Ovary (tissue), 7 donors: ENCODE measurements at regions not wholly inside any gene's neighbourhood (a gene's known extent, or its start where the extent isn't known, plus 50 kb on each side); places are given as distances from the start of the nearest gene placed in this dataset.
"Not testable (repeated sequence)": the region's sequence is repeated elsewhere in the genome, so short reads cannot be mapped to it uniquely, and the experiment has no call there.

Source experiments
- DNase-seq, 5 donors: peaks; one replicate each; pipeline ENCODE4 v3.0.0-alpha.2; 2019 to 2020
- H3K27ac ChIP-seq, 2 donors: fragments of 200-600 bp; one replicate each; pipeline versions ENCODE4 v1.5.1 to v1.8.0; 2019 to 2022
- H3K27me3 ChIP-seq: fragments of 200-600 bp; one replicate; pipeline ENCODE4 v1.8.0; 2022
- H3K36me3 ChIP-seq: fragments of 200-600 bp; sonication (generic); one replicate; pipeline ENCODE4 v1.5.1; 2019
- H3K4me1 ChIP-seq: one replicate; pipeline ENCODE4 v1.8.1; 2013; ENCODE audit warnings: mild to moderate bottlenecking, moderate library complexity; ENCODE audit not compliant: insufficient read depth
- H3K4me3 ChIP-seq: fragments of 200-600 bp; sonication (generic); one replicate; pipeline ENCODE4 v1.5.1; 2017
- H3K9me3 ChIP-seq, 2 donors: fragments of 200-600 bp in 1 of 2; sonication (generic) in 1 of 2; one replicate each; pipeline versions ENCODE4 v1.5.1 to v1.8.1; 2013 to 2019; ENCODE audit warnings: mild to moderate bottlenecking in 1 of 2, moderate library complexity in 1 of 2
- EP300 ChIP-seq: sonication (generic); formaldehyde crosslinking; IDR thresholded peaks from one replicate; pipeline ENCODE4 v1.6.1; 2017; ENCODE audit warnings: antibody characterized with exemption
- POLR2A ChIP-seq: fragments of 450-650 bp; IDR thresholded peaks from one replicate; pipeline ENCODE4 v1.6.1; 2017; ENCODE audit warnings: antibody characterized with exemption, mild to moderate bottlenecking, moderate library complexity
- WGBS, 3 donors: extraction: QIAGEN DNeasy Blood & Tissue Kit in 1 of 3; methylation state at CpG; one replicate each; pipeline versions ENCODE4 v1.1.5 to v1.1.7; 2013 to 2017; 5-methylcytosine and 5-hydroxymethylcytosine counted together
- intact Hi-C, 4 donors: fragments of 100-400 bp; cut with DNase I; formaldehyde crosslinking; loops; one replicate each; pipeline versions ENCODE4 v1.11.0 to v1.15.1; 2022 to 2023
- TF ChIP-seq, protein P1 (sequence below), 3 donors: fragments of 450-650 bp in 2 of 3; fragments of 200-600 bp in 1 of 3; IDR thresholded peaks; one replicate each; pipeline versions ENCODE4 v1.5.1 to v1.8.0; 2016 to 2022; ENCODE audit warnings: antibody characterized with exemption in 3 of 3, mild to moderate bottlenecking in 1 of 3
- donor health status: DM: no; HTN: no; CAD: no; lungs with moderate emphysema.
- donor health status: DM: no; HTN: no; CAD: no.
- donor health status: Bipolar disorder and iron deficiency.
- donor health status: DM: no; HTN: no; CAD: no.
- donor health status: DM: yes; HTN: yes; CAD: no.

GRCh38 chr17:16873174-16874035 lies 98.5 kb downstream of the TNFRSF13B start:
- intact Hi-C loops: no loop called here
- WGBS, 3 donors: 42 to 44% (median 44%) methylated on average over 14 to 15 of the region's 15 CpGs

DNA sequence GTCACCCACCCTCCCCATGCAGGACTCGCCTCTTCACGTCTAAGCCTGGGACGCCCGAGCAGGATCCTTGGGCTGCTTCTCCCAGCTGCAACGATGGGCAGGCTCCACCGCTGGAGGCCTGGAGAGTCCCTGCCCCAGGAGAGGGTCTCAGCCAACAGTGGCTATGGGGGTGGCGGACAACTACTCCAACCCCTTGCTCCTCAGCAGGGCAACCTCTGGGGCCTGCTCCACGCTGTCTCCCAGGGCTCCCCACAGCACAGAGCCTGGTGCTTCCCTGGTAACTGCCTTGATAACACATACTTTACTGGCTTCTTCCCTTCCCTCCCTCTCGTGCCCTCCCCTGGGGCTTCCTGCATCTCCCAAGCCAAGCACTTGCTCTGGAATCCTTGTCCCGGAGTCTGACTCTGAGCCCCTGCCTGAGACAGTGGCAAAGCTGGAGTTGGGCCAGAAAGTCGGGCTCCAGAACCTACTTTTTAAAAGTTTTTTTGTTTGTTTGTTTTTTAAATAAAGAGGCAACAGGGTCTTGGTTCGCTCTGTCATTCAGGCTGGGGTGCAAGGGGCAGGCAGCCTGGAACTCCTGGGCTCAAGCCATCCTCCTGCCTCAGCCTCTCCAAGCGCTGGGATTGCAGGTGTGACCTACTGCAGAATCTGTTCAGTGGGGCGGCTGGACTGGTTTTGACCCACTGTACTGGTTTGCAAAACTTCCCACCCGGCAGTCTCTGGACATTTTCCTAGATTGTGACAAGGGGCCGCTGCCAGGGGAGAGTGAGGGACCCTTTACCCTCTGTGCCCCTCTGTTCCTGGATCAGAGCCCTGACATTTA lies 99.4 kb downstream of the TNFRSF13B start:
- Histone ChIP-seq H3K4me3 (no peak overlapping the region), H3K36me3 (no peaks in the 10 kb centered on the region), H3K9me3 (peaks cover 0 to 3% of the 10 kb centered on the region in 2 donors), H3K27me3 (no peaks in the 10 kb centered on the region), H3K4me1 (no peaks in the 10 kb centered on the region), H3K27ac (no peak overlapping the region)
- WGBS, 3 donors: 55 to 66% (median 62%) methylated on average over 16 of the region's 16 CpGs
- no peak for DNase-seq
- intact Hi-C loops: no loop called here
- TF ChIP-seq POLR2A (no peak), EP300 (no peak)
- TF ChIP-seq, protein P1, sequence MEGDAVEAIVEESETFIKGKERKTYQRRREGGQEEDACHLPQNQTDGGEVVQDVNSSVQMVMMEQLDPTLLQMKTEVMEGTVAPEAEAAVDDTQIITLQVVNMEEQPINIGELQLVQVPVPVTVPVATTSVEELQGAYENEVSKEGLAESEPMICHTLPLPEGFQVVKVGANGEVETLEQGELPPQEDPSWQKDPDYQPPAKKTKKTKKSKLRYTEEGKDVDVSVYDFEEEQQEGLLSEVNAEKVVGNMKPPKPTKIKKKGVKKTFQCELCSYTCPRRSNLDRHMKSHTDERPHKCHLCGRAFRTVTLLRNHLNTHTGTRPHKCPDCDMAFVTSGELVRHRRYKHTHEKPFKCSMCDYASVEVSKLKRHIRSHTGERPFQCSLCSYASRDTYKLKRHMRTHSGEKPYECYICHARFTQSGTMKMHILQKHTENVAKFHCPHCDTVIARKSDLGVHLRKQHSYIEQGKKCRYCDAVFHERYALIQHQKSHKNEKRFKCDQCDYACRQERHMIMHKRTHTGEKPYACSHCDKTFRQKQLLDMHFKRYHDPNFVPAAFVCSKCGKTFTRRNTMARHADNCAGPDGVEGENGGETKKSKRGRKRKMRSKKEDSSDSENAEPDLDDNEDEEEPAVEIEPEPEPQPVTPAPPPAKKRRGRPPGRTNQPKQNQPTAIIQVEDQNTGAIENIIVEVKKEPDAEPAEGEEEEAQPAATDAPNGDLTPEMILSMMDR (IDR thresholded peaks at IDR 0.05): no peak

More at GRCh38 chr17:16873174-16874035, 98.5 kb downstream of the TNFRSF13B start:
- no peak for DNase-seq
- no peaks in the 10 kb centered on the region for H3K36me3 ChIP-seq
- peaks cover 0 to 3% of the 10 kb centered on the region in 2 donors for H3K9me3 ChIP-seq
- no peak overlapping the region for H3K27ac ChIP-seq
- no peaks in the 10 kb centered on the region for H3K4me1 ChIP-seq
- H3K4me3 ChIP-seq: no peak overlapping the region
- no peaks in the 10 kb centered on the region for H3K27me3 ChIP-seq
- TF ChIP-seq, protein P1 (IDR thresholded peaks at IDR 0.05): no peak
- TF ChIP-seq EP300 (no peak), POLR2A (no peak)

GRCh38 chr17:16871446-16872190 lies 100.3 kb downstream of the TNFRSF13B start:
- H3K4me3 ChIP-seq, H3K4me1 ChIP-seq, intact Hi-C loops, H3K27ac ChIP-seq, H3K36me3 ChIP-seq, H3K9me3 ChIP-seq, H3K27me3 ChIP-seq: not testable (repeated sequence)
- peak in 1 of 5 donors; percentile 5 for DNase-seq
- 81 to 86% (median 85%) methylated on average over 16 to 17 of the region's 17 CpGs for WGBS, 3 donors

DNA sequence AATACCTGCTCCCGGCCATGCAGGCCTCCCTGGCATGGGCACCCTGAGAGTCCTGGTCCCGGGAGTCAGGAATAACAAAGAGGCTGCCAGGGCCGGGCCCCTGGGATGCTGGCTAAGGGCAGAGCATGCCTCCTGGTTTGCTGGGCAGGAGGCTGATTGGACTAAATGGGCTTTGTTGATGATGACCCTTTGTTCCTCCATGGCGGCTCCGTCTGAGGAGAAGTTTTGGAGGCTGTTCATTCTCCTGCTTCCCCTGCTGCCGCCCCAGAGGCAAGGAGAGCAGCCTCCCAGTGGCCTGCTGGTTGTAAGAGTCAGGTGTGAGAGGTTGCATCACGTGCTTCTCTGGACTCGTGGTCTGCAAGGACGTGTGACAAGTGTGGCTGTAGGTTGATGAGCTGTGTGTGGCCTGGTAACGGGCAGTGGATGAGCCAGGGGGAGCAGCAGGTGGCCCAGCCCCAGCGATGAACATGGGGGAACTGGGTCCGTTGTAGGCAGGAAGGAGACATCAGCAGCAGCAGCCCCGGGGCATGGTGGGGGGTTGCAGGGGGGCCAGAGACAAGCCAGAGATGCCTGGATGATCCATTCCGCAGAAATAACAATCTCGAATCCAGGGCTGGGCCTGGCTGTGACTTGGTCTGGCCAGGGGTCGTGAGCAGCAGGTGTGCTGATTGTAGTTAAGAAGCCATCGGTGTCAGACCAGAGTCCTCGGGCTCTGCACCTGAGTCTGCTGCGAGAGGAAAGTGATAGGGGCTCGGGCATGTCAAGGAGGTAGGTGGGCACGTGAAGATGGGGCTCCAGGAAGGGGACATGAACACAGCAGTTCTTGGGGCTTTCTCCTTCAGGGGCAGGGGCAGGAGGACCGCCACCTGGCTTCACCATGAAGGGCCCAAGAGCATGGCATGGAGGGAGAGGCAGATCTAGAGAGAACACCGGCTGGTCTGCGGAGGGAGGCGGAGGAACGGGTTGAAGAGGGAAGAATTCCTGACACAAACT lies 101.4 kb downstream of the TNFRSF13B start:
- Histone ChIP-seq H3K27me3 (no peaks in the 10 kb centered on the region), H3K4me1 (no peaks in the 10 kb centered on the region), H3K4me3 (no peak overlapping the region), H3K36me3 (no peaks in the 10 kb centered on the region), H3K27ac (no peak overlapping the region), H3K9me3 (peaks cover 0 to 3% of the 10 kb centered on the region in 2 donors)
- DNase-seq: peak in 1 of 5 donors; percentile 13
- TF ChIP-seq EP300 (no peak), POLR2A (no peak)
- TF ChIP-seq, protein P1 (IDR thresholded peaks at IDR 0.05): no peak
- WGBS, 3 donors: 77 to 78% (median 77%) methylated on average over 20 to 26 of the region's 26 CpGs
- intact Hi-C loops: no loop called here

GRCh38 chr17:16869531-16870252 lies 102.2 kb downstream of the TNFRSF13B start:
- intact Hi-C loops, H3K4me1 ChIP-seq, H3K27me3 ChIP-seq, H3K36me3 ChIP-seq, H3K4me3 ChIP-seq, H3K9me3 ChIP-seq, H3K27ac ChIP-seq: not testable (repeated sequence)
- 82 to 89% (median 85%) methylated on average over 10 of the region's 11 CpGs for WGBS, 3 donors
- peak in 1 of 5 donors; percentile 9 for DNase-seq

GRCh38 chr17:16868616-16869015 lies 103.3 kb downstream of the TNFRSF13B start:
- WGBS, 3 donors: 89 to 93% (median 93%) methylated on average over 13 of the region's 13 CpGs
- not testable (repeated sequence) for DNase-seq, H3K36me3 ChIP-seq

More at GRCh38 chr17:16868616-16869015, 103.3 kb downstream of the TNFRSF13B start:
- H3K27ac ChIP-seq, H3K27me3 ChIP-seq, H3K4me1 ChIP-seq, intact Hi-C loops, H3K4me3 ChIP-seq, H3K9me3 ChIP-seq: not testable (repeated sequence)
